ENCODE measurements at regions not wholly inside any gene's neighbourhood (a gene's known extent, or its start where the extent isn't known, plus 50 kb on each side); places are given as distances from the start of the nearest gene placed in this dataset.
A peak's percentile ranks its signal among the peaks of the same experiment; 100 is the strongest.

DNA sequence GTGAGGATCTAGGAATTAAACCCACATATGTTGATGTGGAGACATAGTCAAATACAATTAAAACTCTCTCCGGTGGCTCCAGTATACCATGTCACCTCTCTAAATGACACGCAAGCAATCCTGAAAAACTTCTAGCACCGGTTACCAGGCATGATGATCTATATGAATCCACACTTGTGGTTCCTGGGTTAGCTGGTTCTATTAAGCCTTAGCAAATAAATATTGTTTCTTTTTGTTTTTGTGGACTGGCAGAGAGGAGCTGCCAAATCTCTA is 104.8 kb downstream of the SEC61B start:
- DNase-seq (ENCODE audit: low read depth, low spot score): no peak

DNA sequence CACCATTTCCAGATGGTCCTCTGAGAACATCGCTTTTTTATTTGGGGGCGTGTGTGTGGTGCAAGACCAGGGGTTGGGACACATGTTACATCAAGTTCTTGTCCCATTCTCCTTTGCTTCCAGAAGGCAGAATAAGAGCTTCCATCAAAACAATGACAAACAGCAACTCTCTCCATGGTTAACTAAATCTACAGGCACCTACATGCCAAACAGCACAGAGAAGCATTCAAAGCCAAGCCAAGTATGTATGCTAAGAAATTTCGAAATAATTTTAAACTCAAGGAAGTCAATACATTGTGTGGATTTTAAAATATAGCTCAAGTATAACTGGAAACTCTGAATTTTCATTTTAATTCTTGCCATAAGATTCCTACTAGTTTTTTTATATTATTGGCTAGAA is 105.6 kb downstream of the SEC61B start:
- no peak for DNase-seq (ENCODE audit: low read depth, low spot score)

DNA sequence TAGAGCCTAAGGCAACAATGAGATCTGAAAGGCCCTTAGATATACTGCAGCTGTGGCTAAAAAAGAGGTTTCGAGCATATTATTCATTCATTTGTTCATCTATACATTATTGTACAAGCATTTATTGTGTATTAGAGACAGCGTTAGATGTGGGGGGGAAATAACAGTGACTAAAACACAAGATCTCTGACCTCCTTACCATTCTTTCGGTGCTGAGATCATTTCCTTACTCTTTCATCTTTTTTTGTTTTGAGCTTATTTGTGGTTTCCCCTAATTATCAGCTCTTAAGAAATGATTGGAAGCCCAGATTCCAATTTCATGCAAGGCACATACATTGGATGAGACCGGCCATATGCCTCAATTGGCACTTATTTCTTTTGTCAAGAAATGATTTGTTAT is 113.2 kb downstream of the SEC61B start:
- DNase-seq (ENCODE audit: low read depth, low spot score): peak; percentile 32

DNA sequence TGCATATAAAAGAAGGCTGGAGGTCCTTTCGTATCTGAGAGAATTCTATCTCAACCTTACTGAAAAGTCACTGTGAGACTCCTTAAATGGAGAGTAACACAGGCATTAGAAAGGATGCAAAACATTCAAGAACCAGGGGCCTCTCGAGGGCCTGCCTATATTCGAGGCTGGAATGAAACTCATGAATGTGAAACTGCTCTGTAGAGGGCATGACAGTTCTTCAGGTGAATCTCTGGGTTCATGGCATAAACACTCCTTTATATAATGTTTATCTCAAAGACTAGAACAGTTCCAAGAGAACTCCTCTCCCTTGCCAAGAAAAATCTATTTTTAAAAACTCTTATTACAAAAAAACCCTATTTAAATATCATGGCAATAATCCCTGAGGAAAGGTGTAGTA is 113.9 kb downstream of the SEC61B start:
- DNase-seq (ENCODE audit: low read depth, low spot score): no peak

DNA sequence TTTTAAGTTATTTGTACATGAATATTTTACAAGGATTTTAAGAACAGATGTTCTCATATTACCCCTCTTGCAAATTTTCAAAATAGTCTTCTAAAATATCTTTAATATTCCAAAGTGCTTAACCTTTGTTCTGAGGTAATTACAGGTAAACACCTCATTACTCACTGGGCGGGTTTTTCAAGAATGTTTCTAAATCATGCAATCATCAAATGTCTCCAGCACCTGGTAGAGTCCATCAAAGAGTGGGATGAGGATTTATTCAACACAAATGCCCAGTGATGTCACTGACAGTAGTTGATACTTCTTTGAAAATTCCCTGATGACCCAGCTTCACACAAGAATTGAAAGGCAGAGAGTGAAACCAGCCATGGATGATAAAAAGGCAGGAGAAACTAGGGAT is 114.4 kb downstream of the SEC61B start:
- DNase-seq (ENCODE audit: low read depth, low spot score): no peak

DNA sequence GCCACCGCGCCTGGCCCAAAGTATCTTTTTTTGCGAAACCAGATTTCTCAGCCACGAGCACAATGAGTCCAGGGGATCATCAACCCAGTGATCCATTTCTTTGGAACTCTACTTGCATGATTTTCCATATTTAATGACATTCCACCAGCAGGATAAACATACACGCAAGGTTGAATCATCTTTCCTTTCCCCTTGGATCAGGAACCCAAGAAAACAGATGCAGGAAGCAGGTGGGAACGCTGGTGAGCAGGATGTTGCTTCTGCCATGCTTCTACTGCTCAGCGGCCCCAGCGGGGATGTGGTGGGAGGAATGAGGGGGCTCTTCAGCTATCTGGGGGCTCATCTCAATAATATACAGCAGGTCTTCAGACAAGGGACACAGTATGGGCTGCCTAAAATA is 118.2 kb downstream of the SEC61B start:
- peak; percentile 80 for DNase-seq (ENCODE audit: low read depth, low spot score)

DNA sequence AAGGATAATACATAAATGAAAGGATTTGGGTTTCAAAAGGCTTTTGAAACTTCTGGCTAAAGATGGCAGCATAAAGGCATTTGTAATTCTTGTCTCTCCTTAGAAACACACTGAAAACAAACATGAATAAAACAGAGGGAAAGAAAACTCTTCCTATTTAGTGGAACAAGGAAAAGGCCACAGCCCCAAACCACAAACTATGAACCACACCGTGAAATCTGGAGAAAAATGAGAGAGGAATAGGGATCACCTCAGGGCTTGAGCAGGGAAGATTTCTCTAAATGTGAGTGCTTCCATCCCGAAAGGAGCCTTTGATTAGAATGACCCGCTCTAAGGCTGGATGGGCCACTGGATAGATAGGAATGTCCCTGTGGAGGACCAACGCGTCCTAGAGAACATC is 119.6 kb downstream of the SEC61B start:
- DNase-seq (ENCODE audit: low read depth, low spot score): no peak

DNA sequence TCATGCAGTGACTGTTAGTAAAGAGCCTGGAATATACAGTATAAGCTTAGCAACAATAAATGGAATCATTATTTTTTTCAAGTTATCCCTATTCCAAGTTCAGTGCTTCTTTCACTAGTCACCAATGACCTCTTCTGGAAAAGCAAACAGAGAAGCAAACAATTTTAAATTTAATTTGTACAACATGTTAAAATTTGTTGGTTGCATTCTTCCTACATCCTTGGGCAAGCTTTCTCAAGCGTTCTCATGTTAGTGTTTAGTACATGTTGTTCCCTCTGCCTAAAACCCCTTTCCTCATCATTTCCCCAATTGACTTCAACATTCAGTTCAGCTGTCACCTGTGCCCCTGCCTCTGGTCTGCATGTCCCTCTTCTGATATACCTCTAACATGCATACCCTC is 123.4 kb downstream of the SEC61B start:
- no peak for DNase-seq (ENCODE audit: low read depth, low spot score)

DNA sequence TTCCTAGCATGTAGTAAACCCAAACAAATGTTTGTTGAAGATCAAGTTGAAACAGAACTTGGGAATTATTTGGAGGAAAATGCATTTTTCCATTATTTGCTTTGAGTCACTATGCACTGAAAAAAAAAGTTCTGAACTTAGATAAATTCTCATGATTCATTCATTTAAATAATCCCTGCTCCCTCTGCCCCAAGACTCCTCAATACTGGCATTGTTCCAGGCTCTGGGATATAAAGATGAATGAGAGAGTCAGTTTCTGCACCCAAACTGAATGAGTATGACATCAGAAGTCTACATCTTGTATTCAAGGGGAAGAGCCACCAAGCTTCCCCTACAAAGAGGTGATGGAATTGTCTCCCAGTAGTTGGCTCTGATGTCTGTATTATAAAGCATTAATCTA is 123.9 kb downstream of the SEC61B start:
- DNase-seq (ENCODE audit: low read depth, low spot score): no peak

DNA sequence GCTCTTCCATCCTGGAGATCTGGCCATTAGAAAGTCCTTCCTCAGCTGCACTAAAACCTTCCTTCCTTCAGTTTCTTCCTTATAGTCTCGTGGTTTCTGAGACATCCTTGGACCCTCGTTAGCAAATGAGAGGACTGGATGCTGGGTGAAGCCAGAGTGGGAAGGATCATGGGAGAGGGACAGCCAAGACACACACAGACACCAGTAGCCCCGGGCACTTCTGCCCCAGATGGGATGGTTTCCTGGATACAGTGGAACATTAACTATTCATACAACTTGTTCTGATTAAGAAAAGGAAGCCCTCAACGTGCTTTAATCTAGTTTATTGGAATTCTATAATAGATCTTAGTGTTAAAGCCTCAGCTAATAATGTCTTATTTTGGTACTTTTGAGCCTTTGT is 125.5 kb downstream of the SEC61B start:
- DNase-seq (ENCODE audit: low read depth, low spot score): no peak

DNA sequence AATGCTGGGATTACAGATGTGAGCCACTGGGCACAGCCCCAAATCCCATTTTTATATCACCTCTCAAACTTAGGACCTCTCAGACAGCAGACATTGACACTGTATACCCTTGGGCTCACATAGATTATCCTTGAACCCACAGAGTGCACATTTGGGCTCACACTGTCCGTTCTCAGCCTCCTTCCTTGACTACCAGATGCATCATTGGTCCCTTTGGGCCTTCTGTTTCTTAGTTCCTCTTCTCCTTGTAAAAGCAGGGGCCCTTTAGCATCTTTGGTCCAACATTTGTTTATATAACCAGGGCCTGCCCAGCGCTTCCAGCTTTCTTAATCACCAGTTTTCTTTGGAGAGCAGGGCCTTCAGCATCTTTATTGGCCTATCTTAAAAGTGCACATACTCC is 126.2 kb downstream of the SEC61B start:
- no peak for DNase-seq (ENCODE audit: low read depth, low spot score)

DNA sequence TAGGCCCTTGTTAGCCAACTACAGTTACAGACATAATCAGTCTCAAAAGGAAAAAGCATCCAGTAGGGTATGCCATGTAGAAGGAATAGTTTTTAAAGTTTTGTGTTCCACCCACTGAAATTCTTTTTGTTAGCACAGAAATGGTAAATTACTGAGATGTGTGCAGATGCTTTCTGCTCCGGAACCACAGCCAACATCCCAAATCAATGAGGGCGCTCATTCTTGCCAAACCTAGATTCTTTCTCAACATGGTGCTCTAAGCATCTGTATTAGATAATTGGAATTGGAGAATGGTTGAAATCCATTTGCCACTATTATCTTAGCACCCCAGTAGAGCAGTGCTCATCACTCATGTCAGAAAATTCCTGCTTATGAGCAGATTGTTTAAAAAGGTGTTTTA is 127.8 kb downstream of the SEC61B start:
- no peak for DNase-seq (ENCODE audit: low read depth, low spot score)

DNA sequence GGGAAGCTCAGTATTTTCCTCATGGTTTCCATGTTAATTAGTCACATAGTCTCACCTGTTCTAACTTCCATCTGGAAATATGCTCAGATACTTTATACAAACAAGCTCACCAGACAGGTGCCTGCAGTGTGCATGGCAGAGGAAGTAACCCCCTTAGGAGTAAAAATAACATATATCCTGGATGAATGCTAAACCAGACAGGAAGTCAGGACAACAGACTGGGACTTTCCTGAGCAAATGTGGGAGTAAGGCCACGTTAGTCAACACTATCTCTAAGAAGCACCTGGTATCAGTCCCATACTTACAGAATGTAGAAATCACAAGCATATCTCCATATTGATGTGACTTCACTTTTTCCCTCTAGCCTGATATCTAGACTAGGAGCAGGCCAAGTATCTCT is 128.4 kb downstream of the SEC61B start:
- DNase-seq (ENCODE audit: low read depth, low spot score): no peak

DNA sequence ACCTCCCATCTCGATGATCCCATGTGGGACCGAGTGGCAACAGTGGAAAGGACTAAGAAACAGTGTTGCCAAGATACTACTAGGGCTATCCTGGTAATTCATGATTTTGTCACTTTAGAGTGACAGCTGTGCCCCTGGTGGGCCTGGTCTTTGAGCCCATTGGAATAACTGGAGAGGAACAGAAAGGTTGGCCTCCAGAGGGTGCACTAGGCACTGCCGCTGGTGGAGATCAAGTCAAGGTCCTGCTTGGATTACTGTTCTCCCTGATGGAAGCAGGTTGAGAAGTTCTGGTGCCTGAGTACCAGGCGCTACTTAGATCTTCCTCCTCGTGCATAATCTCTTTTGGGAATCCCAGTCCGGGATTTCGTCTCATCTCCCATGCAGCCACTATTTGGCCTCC is 129.6 kb downstream of the SEC61B start:
- no peak for DNase-seq (ENCODE audit: low read depth, low spot score)

DNA sequence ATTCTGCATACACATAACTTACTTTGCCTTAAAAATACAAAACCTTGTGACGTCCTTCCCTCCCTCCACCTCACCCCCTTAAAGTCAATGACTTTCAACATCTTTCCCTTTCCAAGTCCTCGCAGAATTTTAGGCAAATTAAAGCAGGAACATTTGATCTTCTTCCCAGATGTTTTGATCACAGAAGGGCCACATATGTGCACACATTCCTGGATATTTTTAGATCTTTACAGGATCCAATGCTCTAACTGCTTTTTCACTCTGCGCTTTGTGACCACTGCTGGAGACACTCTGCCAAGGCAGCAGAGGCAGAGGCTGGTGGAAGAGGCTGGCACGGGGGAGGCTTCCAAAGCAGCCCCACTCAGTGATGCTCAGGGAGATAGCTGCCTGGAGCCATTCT is 130.7 kb downstream of the SEC61B start:
- no peak for DNase-seq (ENCODE audit: low read depth, low spot score)

DNA sequence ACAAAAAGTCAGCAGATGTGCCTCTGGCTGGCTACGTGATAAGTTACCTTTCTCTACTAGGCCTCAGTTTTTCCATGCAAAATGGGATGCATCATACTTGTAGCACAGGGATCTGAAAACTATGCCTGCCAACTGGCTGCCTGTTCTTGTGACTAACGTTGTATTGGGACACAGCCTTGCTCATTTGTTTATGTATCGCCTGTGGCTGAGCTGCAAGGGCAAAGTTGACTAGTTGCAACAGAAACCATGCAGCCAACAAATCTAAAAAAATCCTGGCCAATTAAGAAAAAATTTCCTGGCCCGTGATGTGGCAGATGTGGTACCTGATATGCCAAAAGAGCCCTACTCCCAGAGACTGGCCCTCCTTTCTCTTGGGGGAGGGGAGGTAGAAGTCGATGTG is 131.3 kb downstream of the SEC61B start:
- no peak for DNase-seq (ENCODE audit: low read depth, low spot score)

DNA sequence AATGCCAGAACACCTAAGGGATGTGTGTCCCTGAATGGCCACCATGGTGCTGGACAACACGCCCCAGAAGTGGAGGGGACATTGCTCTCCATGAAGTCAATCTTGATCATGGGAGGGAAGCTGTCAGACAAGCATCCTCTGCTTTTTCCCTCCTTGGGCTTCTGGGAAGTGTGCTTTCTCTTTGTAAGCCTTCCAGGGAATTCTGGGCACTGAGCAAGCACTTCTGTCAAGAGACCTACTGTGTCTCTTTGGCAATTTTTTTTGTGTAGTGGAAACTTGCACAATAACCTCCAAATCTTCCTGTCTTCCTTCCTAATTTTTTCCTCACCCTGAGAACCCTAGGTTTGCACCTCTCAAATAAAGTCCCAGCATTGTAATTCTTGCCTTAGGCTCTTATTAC is 132.0 kb downstream of the SEC61B start:
- DNase-seq (ENCODE audit: low read depth, low spot score): no peak

DNA sequence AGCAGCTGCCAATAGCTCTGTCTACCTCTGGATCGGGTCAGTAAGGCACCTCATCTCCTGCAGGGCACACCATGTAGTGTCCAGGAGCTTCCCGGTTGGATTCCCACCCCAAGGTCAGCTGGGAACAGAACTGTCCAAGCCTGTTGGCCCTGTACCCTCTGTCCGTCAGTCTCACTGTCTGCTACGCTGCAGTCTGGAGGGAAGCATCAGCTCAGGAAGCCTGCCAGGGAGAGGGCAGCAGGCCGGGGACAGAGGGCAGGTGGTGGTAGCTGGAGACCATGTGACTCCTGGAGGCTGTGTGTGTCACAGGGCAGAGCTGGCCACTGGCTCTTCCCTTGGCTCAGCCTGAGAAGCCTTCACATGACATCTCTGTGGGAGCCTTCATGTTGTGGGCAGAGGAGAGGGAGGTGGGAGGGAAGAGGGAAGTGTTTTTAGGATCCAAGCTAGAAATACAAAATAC is 134.5 kb downstream of the SEC61B start:
- DNase-seq (ENCODE audit: low read depth, low spot score): no peak

DNA sequence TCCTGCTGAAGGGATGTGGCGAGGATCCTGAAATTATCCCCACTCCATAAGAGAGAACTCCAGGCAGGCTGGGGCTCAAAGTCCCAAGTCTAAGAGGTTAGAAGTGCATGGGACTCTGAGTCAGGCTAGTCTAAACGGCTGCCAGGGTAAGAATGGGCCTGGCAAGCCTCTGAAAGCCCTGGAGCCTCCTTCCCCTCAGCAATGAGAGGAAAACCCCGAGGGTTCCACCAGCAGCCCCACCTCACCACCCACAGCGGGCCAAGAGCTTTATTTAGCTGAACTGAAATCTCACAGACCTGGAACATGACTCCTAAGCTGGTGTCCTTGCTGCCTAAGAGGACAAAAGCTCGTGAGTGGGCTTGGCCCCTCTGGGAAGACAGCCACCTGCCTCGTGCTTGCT is 135.5 kb downstream of the SEC61B start:
- DNase-seq (ENCODE audit: low read depth, low spot score): no peak

DNA sequence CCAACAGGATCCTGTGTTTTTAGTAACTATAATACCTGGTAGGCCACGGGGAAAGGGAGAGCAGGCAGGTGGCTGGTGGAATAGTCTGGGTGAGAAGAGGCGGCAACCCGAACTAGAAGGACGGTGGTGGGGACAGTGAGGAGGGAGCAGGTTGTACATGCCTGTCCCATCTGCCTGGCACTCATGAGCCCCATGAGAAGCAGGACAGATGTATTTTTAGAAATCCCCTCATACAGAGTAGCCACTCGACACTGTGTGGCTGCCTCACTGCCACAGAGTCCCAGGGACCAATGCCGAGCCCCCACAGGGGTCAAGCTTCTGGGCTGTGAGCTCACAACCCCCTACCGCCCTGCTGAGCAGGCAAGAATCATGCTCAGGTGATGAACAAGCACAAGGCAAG is 136.6 kb downstream of the SEC61B start:
- DNase-seq (ENCODE audit: low read depth, low spot score): no peak

DNA sequence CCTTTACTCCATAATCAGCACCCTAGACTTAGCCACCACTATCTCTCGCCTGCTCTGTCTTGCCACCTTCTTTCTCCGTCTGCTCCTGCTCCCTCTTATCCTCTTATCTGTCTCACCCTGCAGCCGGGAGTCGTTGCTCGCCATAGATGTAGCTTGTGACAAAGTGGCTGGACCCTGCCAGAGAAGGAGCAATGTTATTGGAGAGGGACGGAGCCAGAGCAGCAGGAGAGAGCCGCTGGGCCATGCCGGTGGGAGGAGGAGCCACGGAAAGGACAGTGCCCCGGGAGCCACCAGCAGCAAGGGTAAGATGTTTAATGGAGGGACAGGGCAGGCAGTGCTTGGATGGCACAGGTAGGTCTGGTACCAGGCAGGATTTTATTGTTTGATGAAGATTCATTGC is 137.3 kb downstream of the SEC61B start:
- DNase-seq (ENCODE audit: low read depth, low spot score): no peak

DNA sequence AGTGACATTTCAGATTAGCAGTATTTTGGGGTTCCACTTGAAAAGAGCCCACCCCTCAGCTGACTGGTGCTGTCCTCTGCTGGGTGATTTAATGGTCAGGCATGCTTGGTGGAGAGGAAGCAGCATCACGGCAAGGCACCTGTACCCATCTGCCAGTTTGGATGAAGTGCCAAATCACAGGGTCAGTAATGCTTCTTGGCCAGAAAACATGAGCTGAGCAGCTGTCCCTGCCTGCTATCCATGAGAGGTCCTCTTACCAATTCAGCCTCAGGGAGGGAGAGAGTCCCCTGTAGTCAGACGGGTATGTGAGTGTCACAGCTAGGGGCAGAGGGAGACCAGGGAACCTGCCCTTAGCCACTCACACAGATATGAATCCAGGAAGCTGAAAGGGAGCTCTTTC is 137.9 kb downstream of the SEC61B start:
- no peak for DNase-seq (ENCODE audit: low read depth, low spot score)

DNA sequence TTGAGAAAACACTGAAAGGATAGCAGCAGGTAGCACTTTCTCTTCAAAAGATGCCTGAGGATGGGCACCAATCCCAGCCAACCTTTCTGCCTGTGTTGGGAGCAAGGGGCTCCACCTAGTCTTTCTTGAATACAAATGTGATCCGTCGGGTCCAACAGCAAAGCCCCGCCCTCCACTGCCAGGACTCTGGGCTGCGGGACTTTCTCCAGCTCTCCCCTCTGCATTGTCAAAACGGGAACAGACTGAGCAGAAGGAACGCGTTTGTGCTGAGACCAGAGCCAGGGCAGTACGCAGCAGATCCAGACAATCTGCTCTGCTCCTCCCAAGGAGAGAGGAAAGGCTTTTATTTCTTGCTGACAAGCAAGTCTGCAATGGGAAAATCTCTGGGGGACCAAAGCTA is 139.7 kb downstream of the SEC61B start:
- DNase-seq (ENCODE audit: low read depth, low spot score): no peak

DNA sequence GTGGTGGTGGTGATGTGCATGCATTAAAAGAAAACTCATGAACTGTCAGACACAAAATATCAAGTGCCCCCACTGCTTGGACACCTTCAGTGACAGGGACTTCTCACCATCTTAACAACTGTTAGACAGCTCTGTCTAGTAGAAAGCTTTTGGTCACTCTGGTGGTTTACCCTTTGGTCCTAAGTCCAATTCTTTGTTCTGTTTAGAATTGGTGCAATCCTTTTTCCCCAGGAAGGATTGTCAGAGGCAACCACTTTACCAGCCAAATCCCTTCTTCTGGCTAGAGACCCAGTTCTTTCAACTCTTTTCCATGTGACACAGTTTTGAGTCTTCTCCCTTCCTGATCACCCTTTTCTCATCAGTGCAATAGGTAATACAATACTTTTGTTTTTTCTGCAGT is 140.2 kb downstream of the SEC61B start:
- no peak for DNase-seq (ENCODE audit: low read depth, low spot score)

DNA sequence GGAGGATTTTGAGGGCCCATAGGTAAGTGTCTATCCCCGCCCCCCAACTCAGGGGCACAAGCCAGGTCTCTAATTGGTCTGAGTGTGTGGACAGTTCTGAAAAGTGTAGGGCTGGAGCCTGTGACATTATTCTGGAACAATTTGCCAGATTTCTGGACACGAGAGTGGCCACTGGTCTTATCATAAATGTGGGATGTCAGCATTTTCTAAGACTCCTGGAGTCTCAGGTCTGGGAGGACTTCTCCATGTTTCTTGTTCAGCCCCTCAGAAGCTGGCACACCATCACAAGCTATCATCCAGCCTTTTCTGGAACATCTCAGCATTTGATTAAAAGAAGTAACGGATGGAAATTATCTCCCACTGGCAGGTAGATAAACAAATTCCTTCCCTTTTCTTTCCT is 141.4 kb downstream of the SEC61B start:
- DNase-seq (ENCODE audit: low read depth, low spot score): no peak
